ENCODE measurements at regions not wholly inside any gene's neighbourhood (a gene's known extent, or its start where the extent isn't known, plus 50 kb on each side); places are given as distances from the start of the nearest gene placed in this dataset.
A peak's percentile ranks its signal among the peaks of the same experiment; 100 is the strongest.

- no peak for TF ChIP-seq CTCF (conservative IDR thresholded peaks at IDR 0.05; ENCODE audit: low read length)
- DNase-seq (ENCODE audit: low read depth) = no peak
These were observed 1312.2 kb upstream of the ACVR2A start for GRCh38 chr2:146532509-146533147.

GRCh38 chr2:146532009-146532408, 1312.8 kb upstream of the ACVR2A start:
- H3K4me3 ChIP-seq (ENCODE audit: low read length) = no peak overlapping the region
- TF ChIP-seq CTCF (conservative IDR thresholded peaks at IDR 0.05; ENCODE audit: low read length) = no peak
- DNase-seq (ENCODE audit: low read depth) = no peak

More at GRCh38 chr2:146532509-146533147, 1312.2 kb upstream of the ACVR2A start:
- H3K4me3 ChIP-seq (ENCODE audit: low read length) = no peak overlapping the region

GRCh38 chr2:146530886-146531285, 1313.9 kb upstream of the ACVR2A start:
- no peak for TF ChIP-seq CTCF (conservative IDR thresholded peaks at IDR 0.05; ENCODE audit: low read length)
- DNase-seq (ENCODE audit: low read depth) = no peak
- no peak overlapping the region for H3K4me3 ChIP-seq (ENCODE audit: low read length)

- no peak overlapping the region for H3K4me3 ChIP-seq (ENCODE audit: low read length)
- TF ChIP-seq CTCF (conservative IDR thresholded peaks at IDR 0.05; ENCODE audit: low read length) = no peak
- DNase-seq (ENCODE audit: low read depth) = peak; percentile 0
These were observed 1317.7 kb upstream of the ACVR2A start for GRCh38 chr2:146527166-146527565.

GRCh38 chr2:146523196-146523595, 1321.6 kb upstream of the ACVR2A start:
- H3K4me3 ChIP-seq (ENCODE audit: low read length) = no peak overlapping the region
- TF ChIP-seq CTCF (conservative IDR thresholded peaks at IDR 0.05; ENCODE audit: low read length) = peak; percentile 26; the same call in 1 of the 2 replicates
- DNase-seq (ENCODE audit: low read depth) = peak; percentile 1

GRCh38 chr2:146506851-146507250, 1338.0 kb upstream of the ACVR2A start:
- no peak for TF ChIP-seq CTCF (conservative IDR thresholded peaks at IDR 0.05; ENCODE audit: low read length)
- no peak overlapping the region for H3K4me3 ChIP-seq (ENCODE audit: low read length)
- no peak for DNase-seq (ENCODE audit: low read depth)

- DNase-seq (ENCODE audit: low read depth) = no peak
- TF ChIP-seq CTCF (conservative IDR thresholded peaks at IDR 0.05; ENCODE audit: low read length) = no peak
- H3K4me3 ChIP-seq (ENCODE audit: low read length) = no peak overlapping the region
These were observed 1341.5 kb upstream of the ACVR2A start for GRCh38 chr2:146503366-146503765.
